Motor neuron (in vitro differentiated cells): ENCODE measurements at regions not wholly inside any gene's neighbourhood (a gene's known extent, or its start where the extent isn't known, plus 50 kb on each side); places are given as distances from the start of the nearest gene placed in this dataset.

ENCODE experiments used
- ATAC-seq, 8 experiments: fragments of 200-7000 bp; cut with Tn5 transposase; replicated peaks in 6 of 8; 2 replicates each; pipeline ENCODE4 v1.8.0; 2021; ENCODE audit warnings: mild to moderate bottlenecking in 8 of 8, moderate library complexity in 8 of 8
- H3K27ac ChIP-seq, 2 donors: fragments of 250-450 bp; sonication (Bioruptor Pico); 2 replicates each; pipeline ENCODE4 v1.9.0; 2021; ENCODE audit warnings: antibody characterized with exemption in 2 of 2, mild to moderate bottlenecking in 2 of 2, moderate library complexity in 1 of 2
- H3K4me1 ChIP-seq, 2 donors: fragments of 250-450 bp; sonication (Bioruptor Pico); replicated peaks in 1 of 2; 2 replicates each; pipeline ENCODE4 v1.6.1; 2021; ENCODE audit warnings: antibody characterized with exemption in 2 of 2, mild to moderate bottlenecking in 2 of 2, moderate library complexity in 1 of 2
- H3K4me3 ChIP-seq, 5 donors: fragments of 250-450 bp; sonication (Bioruptor Pico); 2 replicates each; pipeline ENCODE4 v1.9.0; 2021; ENCODE audit warnings: antibody characterized with exemption in 5 of 5, mild to moderate bottlenecking in 5 of 5, moderate library complexity in 4 of 5
- WGBS, 10 experiments: fragments of 450-650 bp; shearing (Covaris generic); methylation state at CpG; one replicate each; pipeline ENCODE4 v1.0.0; 2022; 5-methylcytosine and 5-hydroxymethylcytosine counted together
- in situ Hi-C, 9 experiments: fragments of 400-800 bp; cut with MboI; loops; one replicate each; pipeline ENCODE4 v1.15.0; 2021; ENCODE audit warnings: low sequenced_read_pairs in 9 of 9, low pct_unique_long_range_greater_than_20kb in 2 of 9; ENCODE audit not compliant: unreplicated experiment in 9 of 9

- Histone ChIP-seq H3K27ac (no peak overlapping the region), H3K4me1 (no peaks in the 10 kb centered on the region), H3K4me3 (no peak overlapping the region)
- in situ Hi-C loops = no loop called here
- peak in 1 of 8 experiments; percentile 46 for ATAC-seq
- 0 to 39% (median 19%) methylated on average over 2 of the region's 2 CpGs; no CpG with 5 or more reads in 6 of the 10 experiments for WGBS, 10 experiments
Measured at GRCh38 chr6:115643762-115644161, 416.9 kb downstream of the FRK start.

GRCh38 chr6:115634887-115635286 is 425.8 kb downstream of the FRK start:
- ATAC-seq = no peak
- Histone ChIP-seq H3K4me3 (no peak overlapping the region), H3K27ac (no peak overlapping the region), H3K4me1 (peaks cover 0 to 23% of the 10 kb centered on the region in 2 donors)
- in situ Hi-C loops = no loop called here

- no peak overlapping the region for H3K4me3 ChIP-seq
- WGBS, 10 experiments = 27 to 89% (median 68%) methylated on average over 1 to 2 of the region's 2 CpGs; no CpG with 5 or more reads in 1 of the 10 experiments
- no peak for ATAC-seq
- H3K27ac ChIP-seq = no peak overlapping the region
- in situ Hi-C loops = no loop called here
- peaks cover 0 to 30% of the 10 kb centered on the region in 2 donors for H3K4me1 ChIP-seq
Measured at GRCh38 chr6:115634131-115634530, 426.6 kb downstream of the FRK start.

- H3K4me3 ChIP-seq = no peak overlapping the region
- peak in 3 of 8 experiments; percentile 33 to 66 (median 38) for ATAC-seq
- in situ Hi-C loops = no loop called here
- peaks cover 0 to 34% of the 10 kb centered on the region in 2 donors for H3K4me1 ChIP-seq
- H3K27ac ChIP-seq = no peak overlapping the region
Measured at GRCh38 chr6:115631028-115631427, 429.7 kb downstream of the FRK start.

GRCh38 chr6:115630424-115631024 is 430.2 kb downstream of the FRK start:
- H3K27ac ChIP-seq = no peak overlapping the region
- WGBS, 10 experiments = 5 to 100% (median 69%) methylated on average over 1 to 4 of the region's 4 CpGs; no CpG with 5 or more reads in 1 of the 10 experiments
- in situ Hi-C loops = no loop called here
- ATAC-seq = peak in 5 of 8 experiments; percentile 28 to 66 (median 59)
- H3K4me1 ChIP-seq = peaks cover 0 to 34% of the 10 kb centered on the region in 2 donors
- no peak overlapping the region for H3K4me3 ChIP-seq

GRCh38 chr6:115629415-115629814 is 431.3 kb downstream of the FRK start:
- Histone ChIP-seq H3K4me3 (no peak overlapping the region), H3K27ac (no peak overlapping the region), H3K4me1 (peaks cover 0 to 34% of the 10 kb centered on the region in 2 donors)
- in situ Hi-C loops = no loop called here
- 6 to 71% (median 40%) methylated on average over 1 to 2 of the region's 2 CpGs; no CpG with 5 or more reads in 1 of the 10 experiments for WGBS, 10 experiments
- no peak for ATAC-seq

GRCh38 chr6:115618256-115618655 is 442.4 kb downstream of the FRK start:
- WGBS, 10 experiments = 43 to 100% (median 76%) methylated on average over 1 to 2 of the region's 2 CpGs; no CpG with 5 or more reads in 2 of the 10 experiments
- Histone ChIP-seq H3K4me3 (no peak overlapping the region), H3K4me1 (no peaks in the 10 kb centered on the region), H3K27ac (no peak overlapping the region)
- ATAC-seq = no peak
- in situ Hi-C loops = no loop called here

GRCh38 chr6:115617031-115617430 is 443.7 kb downstream of the FRK start:
- in situ Hi-C loops = no loop called here
- Histone ChIP-seq H3K27ac (no peak overlapping the region), H3K4me3 (no peak overlapping the region), H3K4me1 (no peaks in the 10 kb centered on the region)
- WGBS, 10 experiments = 50 to 100% (median 83%) methylated on average over 1 of the region's 1 CpG; no CpG with 5 or more reads in 4 of the 10 experiments
- no peak for ATAC-seq

- peak in 1 of 8 experiments; percentile 42 for ATAC-seq
- in situ Hi-C loops = no loop called here
- WGBS, 10 experiments = 5 to 100% (median 67%) methylated on average over 1 to 3 of the region's 3 CpGs; no CpG with 5 or more reads in 1 of the 10 experiments
- no peak overlapping the region for H3K4me3 ChIP-seq
- peaks cover 0 to 6% of the 10 kb centered on the region in 2 donors for H3K4me1 ChIP-seq
- H3K27ac ChIP-seq = no peak overlapping the region
Measured at GRCh38 chr6:115613488-115613887, 447.2 kb downstream of the FRK start.

- Histone ChIP-seq H3K4me1 (peaks cover 0 to 6% of the 10 kb centered on the region in 2 donors), H3K4me3 (no peak overlapping the region), H3K27ac (no peak overlapping the region)
- in situ Hi-C loops = no loop called here
- no peak for ATAC-seq
- 18 to 100% (median 70%) methylated on average over 1 to 7 of the region's 7 CpGs for WGBS, 10 experiments
Measured at GRCh38 chr6:115612796-115613479, 447.8 kb downstream of the FRK start.

GRCh38 chr6:115612216-115612615 is 448.5 kb downstream of the FRK start:
- Histone ChIP-seq H3K4me1 (peaks cover 0 to 6% of the 10 kb centered on the region in 2 donors), H3K4me3 (no peak overlapping the region), H3K27ac (no peak overlapping the region)
- WGBS, 10 experiments = 0% methylated on average over 1 of the region's 1 CpG; no CpG with 5 or more reads in 1 of the 10 experiments
- in situ Hi-C loops = no loop called here
- ATAC-seq = no peak

- no peak for ATAC-seq
- in situ Hi-C loops = no loop called here
- no peak overlapping the region for H3K27ac ChIP-seq
- WGBS, 10 experiments = 32 to 88% (median 79%) methylated on average over 3 to 5 of the region's 5 CpGs; no CpG with 5 or more reads in 1 of the 10 experiments
- H3K4me3 ChIP-seq = no peak overlapping the region
- peaks cover 0 to 6% of the 10 kb centered on the region in 2 donors for H3K4me1 ChIP-seq
Measured at GRCh38 chr6:115610696-115611095, 450.0 kb downstream of the FRK start.

- 27 to 86% (median 79%) methylated on average over 1 to 4 of the region's 4 CpGs; no CpG with 5 or more reads in 1 of the 10 experiments for WGBS, 10 experiments
Measured at GRCh38 chr6:115609111-115609510, 451.6 kb downstream of the FRK start.

More at GRCh38 chr6:115609111-115609510, 451.6 kb downstream of the FRK start:
- no peak overlapping the region for H3K27ac ChIP-seq
- peaks cover 0 to 6% of the 10 kb centered on the region in 2 donors for H3K4me1 ChIP-seq
- H3K4me3 ChIP-seq = no peak overlapping the region
- ATAC-seq = peak in 1 of 8 experiments; percentile 36
- in situ Hi-C loops = no loop called here
